ENCODE measurements at regions not wholly inside any gene's neighbourhood (a gene's known extent, or its start where the extent isn't known, plus 50 kb on each side); places are given as distances from the start of the nearest gene placed in this dataset.

DNA sequence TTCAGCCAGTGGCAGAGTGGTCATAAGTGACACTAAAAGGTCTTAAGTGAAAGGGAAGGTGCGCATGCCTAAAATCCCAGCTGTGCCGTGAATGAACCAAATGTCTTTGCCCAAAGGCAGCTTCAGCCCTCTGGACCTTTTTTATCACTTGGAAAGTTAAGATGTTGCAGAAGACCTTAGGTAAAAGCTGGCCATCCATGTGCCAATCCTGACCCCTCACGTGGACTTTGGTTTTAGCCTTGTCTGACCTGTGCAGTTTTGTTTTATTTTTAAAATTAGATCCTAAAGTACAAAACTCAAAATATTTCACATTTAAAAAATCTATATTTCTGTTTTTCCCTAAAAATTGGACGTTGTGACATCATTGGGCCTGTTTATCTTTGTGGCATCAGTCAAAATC lies 429.5 kb downstream of the STK39 start:
- TF ChIP-seq, protein P1, sequence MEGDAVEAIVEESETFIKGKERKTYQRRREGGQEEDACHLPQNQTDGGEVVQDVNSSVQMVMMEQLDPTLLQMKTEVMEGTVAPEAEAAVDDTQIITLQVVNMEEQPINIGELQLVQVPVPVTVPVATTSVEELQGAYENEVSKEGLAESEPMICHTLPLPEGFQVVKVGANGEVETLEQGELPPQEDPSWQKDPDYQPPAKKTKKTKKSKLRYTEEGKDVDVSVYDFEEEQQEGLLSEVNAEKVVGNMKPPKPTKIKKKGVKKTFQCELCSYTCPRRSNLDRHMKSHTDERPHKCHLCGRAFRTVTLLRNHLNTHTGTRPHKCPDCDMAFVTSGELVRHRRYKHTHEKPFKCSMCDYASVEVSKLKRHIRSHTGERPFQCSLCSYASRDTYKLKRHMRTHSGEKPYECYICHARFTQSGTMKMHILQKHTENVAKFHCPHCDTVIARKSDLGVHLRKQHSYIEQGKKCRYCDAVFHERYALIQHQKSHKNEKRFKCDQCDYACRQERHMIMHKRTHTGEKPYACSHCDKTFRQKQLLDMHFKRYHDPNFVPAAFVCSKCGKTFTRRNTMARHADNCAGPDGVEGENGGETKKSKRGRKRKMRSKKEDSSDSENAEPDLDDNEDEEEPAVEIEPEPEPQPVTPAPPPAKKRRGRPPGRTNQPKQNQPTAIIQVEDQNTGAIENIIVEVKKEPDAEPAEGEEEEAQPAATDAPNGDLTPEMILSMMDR (conservative IDR thresholded peaks at IDR 0.05; ENCODE audit: low read length), result no peak
- no peak for TF ChIP-seq EZH2phosphoT487 (IDR thresholded peaks at IDR 0.05; ENCODE audit: borderline replicate concordance, low read depth, low read length)
